SK-N-SH (cell line): ENCODE measurements at regions not wholly inside any gene's neighbourhood (a gene's known extent, or its start where the extent isn't known, plus 50 kb on each side); places are given as distances from the start of the nearest gene placed in this dataset.
"Not testable (repeated sequence)": the region's sequence is repeated elsewhere in the genome, so short reads cannot be mapped to it uniquely, and the experiment has no call there.

ENCODE experiments used
- CTCF ChIP-seq: fragments of 200-600 bp; sonication (generic); IDR thresholded peaks from 2 replicates; pipeline ENCODE4 v1.6.1; 2017; ENCODE audit warnings: antibody characterized with exemption, mild to moderate bottlenecking, moderate library complexity
- EP300 ChIP-seq, 2 experiments: IDR thresholded peaks; 2 replicates each; pipeline versions ENCODE4 v1.4.0 to v1.6.1; 2012; ENCODE audit warnings: borderline replicate concordance in 1 of 2, low read depth in 1 of 2, low read length in 1 of 2
- EZH2phosphoT487 ChIP-seq: fragments of 200-600 bp; sonication (generic); IDR thresholded peaks from 2 replicates; pipeline ENCODE4 v1.6.1; 2017; ENCODE audit warnings: low read depth, mixed run types, mild to moderate bottlenecking, antibody characterized with exemption, moderate library complexity, borderline replicate concordance
- FOXJ3 ChIP-seq: sonication (generic); formaldehyde crosslinking; IDR thresholded peaks from 2 replicates; pipeline ENCODE4 v1.5.1; 2020; ENCODE audit warnings: mild to moderate bottlenecking, missing genetic modification reagents
- FOXM1 ChIP-seq: IDR thresholded peaks from 2 replicates; pipeline ENCODE4 v1.4.0; 2012; ENCODE audit warnings: low read depth, mild to moderate bottlenecking
- JUND ChIP-seq: IDR thresholded peaks from 2 replicates; pipeline ENCODE4 v1.4.0; 2012
- MAX ChIP-seq: IDR thresholded peaks from 2 replicates; pipeline ENCODE4 v1.4.0; 2012; ENCODE audit warnings: low read depth
- POLR2AphosphoS5 ChIP-seq: IDR thresholded peaks from 2 replicates; pipeline ENCODE4 v1.6.1; 2012; ENCODE audit warnings: low read depth, low read length
- RAD21 ChIP-seq: IDR thresholded peaks from 2 replicates; pipeline ENCODE4 v1.6.1; 2012; ENCODE audit warnings: mild to moderate bottlenecking, low read length
- RFX5 ChIP-seq: IDR thresholded peaks from 2 replicates; pipeline ENCODE4 v1.6.1; 2012; ENCODE audit warnings: mild to moderate bottlenecking, improper control_type of control experiment, low read length
- TAF1 ChIP-seq: IDR thresholded peaks from 2 replicates; pipeline ENCODE4 v1.6.1; 2012; ENCODE audit warnings: low read depth, mild to moderate bottlenecking, low read length, moderate library complexity, borderline replicate concordance
- YY1 ChIP-seq: IDR thresholded peaks from 2 replicates; pipeline ENCODE4 v1.4.0; 2012; ENCODE audit warnings: low read depth, mild to moderate bottlenecking
- TF ChIP-seq, protein P1 (sequence below): IDR thresholded peaks from 2 replicates; pipeline ENCODE4 v1.6.1; 2012; ENCODE audit warnings: mild to moderate bottlenecking, low read depth, low read length, moderate library complexity

- not testable (repeated sequence) for TF ChIP-seq MAX; CTCF; TAF1; EZH2phosphoT487; EP300 (IDR thresholded peaks at IDR 0.05; ENCODE audit: borderline replicate concordance in 1 of 2, low read depth in 1 of 2, low read length in 1 of 2); POLR2AphosphoS5; RAD21; FOXM1; FOXJ3 (CRISPR knock-in tag); YY1; RFX5; JUND
- TF ChIP-seq, protein P1, sequence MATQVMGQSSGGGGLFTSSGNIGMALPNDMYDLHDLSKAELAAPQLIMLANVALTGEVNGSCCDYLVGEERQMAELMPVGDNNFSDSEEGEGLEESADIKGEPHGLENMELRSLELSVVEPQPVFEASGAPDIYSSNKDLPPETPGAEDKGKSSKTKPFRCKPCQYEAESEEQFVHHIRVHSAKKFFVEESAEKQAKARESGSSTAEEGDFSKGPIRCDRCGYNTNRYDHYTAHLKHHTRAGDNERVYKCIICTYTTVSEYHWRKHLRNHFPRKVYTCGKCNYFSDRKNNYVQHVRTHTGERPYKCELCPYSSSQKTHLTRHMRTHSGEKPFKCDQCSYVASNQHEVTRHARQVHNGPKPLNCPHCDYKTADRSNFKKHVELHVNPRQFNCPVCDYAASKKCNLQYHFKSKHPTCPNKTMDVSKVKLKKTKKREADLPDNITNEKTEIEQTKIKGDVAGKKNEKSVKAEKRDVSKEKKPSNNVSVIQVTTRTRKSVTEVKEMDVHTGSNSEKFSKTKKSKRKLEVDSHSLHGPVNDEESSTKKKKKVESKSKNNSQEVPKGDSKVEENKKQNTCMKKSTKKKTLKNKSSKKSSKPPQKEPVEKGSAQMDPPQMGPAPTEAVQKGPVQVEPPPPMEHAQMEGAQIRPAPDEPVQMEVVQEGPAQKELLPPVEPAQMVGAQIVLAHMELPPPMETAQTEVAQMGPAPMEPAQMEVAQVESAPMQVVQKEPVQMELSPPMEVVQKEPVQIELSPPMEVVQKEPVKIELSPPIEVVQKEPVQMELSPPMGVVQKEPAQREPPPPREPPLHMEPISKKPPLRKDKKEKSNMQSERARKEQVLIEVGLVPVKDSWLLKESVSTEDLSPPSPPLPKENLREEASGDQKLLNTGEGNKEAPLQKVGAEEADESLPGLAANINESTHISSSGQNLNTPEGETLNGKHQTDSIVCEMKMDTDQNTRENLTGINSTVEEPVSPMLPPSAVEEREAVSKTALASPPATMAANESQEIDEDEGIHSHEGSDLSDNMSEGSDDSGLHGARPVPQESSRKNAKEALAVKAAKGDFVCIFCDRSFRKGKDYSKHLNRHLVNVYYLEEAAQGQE = not testable (repeated sequence)
These were observed 103.6 kb downstream of the FAM114A2 start for GRCh38 chr5:153935151-153935550.
